ENCODE measurements at regions not wholly inside any gene's neighbourhood (a gene's known extent, or its start where the extent isn't known, plus 50 kb on each side); places are given as distances from the start of the nearest gene placed in this dataset.

GRCh38 chr6:43977404-43978111 lies 149.7 kb downstream of the MRPL14 start:
- DNase-seq (no peak), ATAC-seq (ENCODE audit: insufficient read depth, low FRiP score) (no peak)
- Histone ChIP-seq H3K9ac (ENCODE audit: insufficient read depth in 1 of 2, low read length in 2 of 2) (no peak overlapping the region), H3K27ac (ENCODE audit: low read depth in 1 of 2, low read length in 1 of 2) (no peak overlapping the region), H3K9me3 (ENCODE audit: control insufficient read depth in 4 of 4, insufficient read depth in 3 of 4, low read length in 3 of 4) (peaks cover 0 to 3% (median 1%) of the 10 kb centered on the region in 4 donors), H3K4me3 (no peak overlapping the region), H3K4me1 (ENCODE audit: control insufficient read depth in 5 of 5, insufficient read depth in 5 of 5, low read length in 5 of 5) (peaks cover 0 to 22% (median 14%) of the 10 kb centered on the region in 5 donors), H3K36me3 (ENCODE audit: control insufficient read depth in 4 of 4, insufficient read depth in 4 of 4, low read length in 4 of 4) (no peaks in the 10 kb centered on the region), H3K27me3 (ENCODE audit: control insufficient read depth in 3 of 3, insufficient read depth in 3 of 3, low read length in 2 of 3) (peaks cover 0 to 2% (median 0%) of the 10 kb centered on the region in 3 donors)
- WGBS, 2 donors = 58 to 62% methylated on average over 10 of the region's 10 CpGs
- TF ChIP-seq, protein P1, sequence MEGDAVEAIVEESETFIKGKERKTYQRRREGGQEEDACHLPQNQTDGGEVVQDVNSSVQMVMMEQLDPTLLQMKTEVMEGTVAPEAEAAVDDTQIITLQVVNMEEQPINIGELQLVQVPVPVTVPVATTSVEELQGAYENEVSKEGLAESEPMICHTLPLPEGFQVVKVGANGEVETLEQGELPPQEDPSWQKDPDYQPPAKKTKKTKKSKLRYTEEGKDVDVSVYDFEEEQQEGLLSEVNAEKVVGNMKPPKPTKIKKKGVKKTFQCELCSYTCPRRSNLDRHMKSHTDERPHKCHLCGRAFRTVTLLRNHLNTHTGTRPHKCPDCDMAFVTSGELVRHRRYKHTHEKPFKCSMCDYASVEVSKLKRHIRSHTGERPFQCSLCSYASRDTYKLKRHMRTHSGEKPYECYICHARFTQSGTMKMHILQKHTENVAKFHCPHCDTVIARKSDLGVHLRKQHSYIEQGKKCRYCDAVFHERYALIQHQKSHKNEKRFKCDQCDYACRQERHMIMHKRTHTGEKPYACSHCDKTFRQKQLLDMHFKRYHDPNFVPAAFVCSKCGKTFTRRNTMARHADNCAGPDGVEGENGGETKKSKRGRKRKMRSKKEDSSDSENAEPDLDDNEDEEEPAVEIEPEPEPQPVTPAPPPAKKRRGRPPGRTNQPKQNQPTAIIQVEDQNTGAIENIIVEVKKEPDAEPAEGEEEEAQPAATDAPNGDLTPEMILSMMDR (IDR thresholded peaks at IDR 0.05; ENCODE audit: control extremely low read depth, extremely low read depth) = no peak

GRCh38 chr6:43976706-43977403 lies 150.4 kb downstream of the MRPL14 start:
- Histone ChIP-seq H3K27ac (ENCODE audit: low read depth in 1 of 2, low read length in 1 of 2) (no peak overlapping the region), H3K4me1 (ENCODE audit: control insufficient read depth in 5 of 5, insufficient read depth in 5 of 5, low read length in 5 of 5) (peaks cover 0 to 29% (median 21%) of the 10 kb centered on the region in 5 donors), H3K27me3 (ENCODE audit: control insufficient read depth in 3 of 3, insufficient read depth in 3 of 3, low read length in 2 of 3) (peaks cover 0 to 2% (median 0%) of the 10 kb centered on the region in 3 donors), H3K4me3 (no peak overlapping the region), H3K9ac (ENCODE audit: insufficient read depth in 1 of 2, low read length in 2 of 2) (no peak overlapping the region), H3K36me3 (ENCODE audit: control insufficient read depth in 4 of 4, insufficient read depth in 4 of 4, low read length in 4 of 4) (no peaks in the 10 kb centered on the region), H3K9me3 (ENCODE audit: control insufficient read depth in 4 of 4, insufficient read depth in 3 of 4, low read length in 3 of 4) (peaks cover 0 to 3% (median 1%) of the 10 kb centered on the region in 4 donors)
- TF ChIP-seq, protein P1 (IDR thresholded peaks at IDR 0.05; ENCODE audit: control extremely low read depth, extremely low read depth) = no peak
- DNase-seq (no peak), ATAC-seq (ENCODE audit: insufficient read depth, low FRiP score) (no peak)
- 69 to 75% methylated on average over 5 of the region's 5 CpGs for WGBS, 2 donors

DNA sequence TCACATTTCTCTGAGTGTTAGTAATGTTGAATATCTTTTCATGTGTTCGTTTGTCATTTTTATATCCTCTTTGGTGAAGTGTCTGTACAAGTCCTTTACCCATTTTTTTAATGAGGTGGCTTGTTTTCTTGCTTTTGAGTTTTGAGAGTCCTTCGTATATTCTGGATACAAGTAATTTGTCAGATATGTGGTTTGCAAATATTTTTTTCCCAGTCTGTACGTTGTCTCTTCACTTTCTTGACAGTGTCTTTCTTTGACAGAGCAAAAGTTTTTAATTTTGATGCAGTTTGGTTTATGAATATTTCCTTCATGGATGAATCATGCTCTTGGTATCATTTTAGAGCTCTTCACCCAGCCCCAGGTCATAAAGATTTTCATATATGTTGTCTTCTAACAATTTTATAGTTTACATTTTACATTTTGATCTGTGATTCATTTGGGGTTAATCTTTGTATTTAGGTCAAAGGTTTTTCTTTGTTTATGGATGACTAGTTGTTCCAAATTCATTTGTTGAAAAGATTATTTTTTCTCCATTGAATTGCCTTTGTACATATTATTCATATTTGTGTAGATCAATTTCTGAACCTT lies 152.5 kb downstream of the MRPL14 start:
- Histone ChIP-seq H3K36me3 (ENCODE audit: control insufficient read depth in 4 of 4, insufficient read depth in 4 of 4, low read length in 4 of 4) (no peaks in the 10 kb centered on the region), H3K27ac (ENCODE audit: low read depth in 1 of 2, low read length in 1 of 2) (no peak overlapping the region), H3K9ac (ENCODE audit: insufficient read depth in 1 of 2, low read length in 2 of 2) (no peak overlapping the region), H3K4me3 (no peak overlapping the region), H3K27me3 (ENCODE audit: control insufficient read depth in 3 of 3, insufficient read depth in 3 of 3, low read length in 2 of 3) (peaks cover 0 to 2% (median 0%) of the 10 kb centered on the region in 3 donors), H3K9me3 (ENCODE audit: control insufficient read depth in 4 of 4, insufficient read depth in 3 of 4, low read length in 3 of 4) (peaks cover 0 to 3% (median 0%) of the 10 kb centered on the region in 4 donors), H3K4me1 (ENCODE audit: control insufficient read depth in 5 of 5, insufficient read depth in 5 of 5, low read length in 5 of 5) (peaks cover 0 to 40% (median 27%) of the 10 kb centered on the region in 5 donors)
- DNase-seq = no peak
- TF ChIP-seq, protein P1 (IDR thresholded peaks at IDR 0.05; ENCODE audit: control extremely low read depth, extremely low read depth) = no peak
- WGBS, 2 donors = 84 to 89% methylated on average over 3 of the region's 3 CpGs
- no peak for ATAC-seq (ENCODE audit: insufficient read depth, low FRiP score)

Measured in lung (tissue), 11 donors.